ENCODE measurements at regions not wholly inside any gene's neighbourhood (a gene's known extent, or its start where the extent isn't known, plus 50 kb on each side); places are given as distances from the start of the nearest gene placed in this dataset.

DNA sequence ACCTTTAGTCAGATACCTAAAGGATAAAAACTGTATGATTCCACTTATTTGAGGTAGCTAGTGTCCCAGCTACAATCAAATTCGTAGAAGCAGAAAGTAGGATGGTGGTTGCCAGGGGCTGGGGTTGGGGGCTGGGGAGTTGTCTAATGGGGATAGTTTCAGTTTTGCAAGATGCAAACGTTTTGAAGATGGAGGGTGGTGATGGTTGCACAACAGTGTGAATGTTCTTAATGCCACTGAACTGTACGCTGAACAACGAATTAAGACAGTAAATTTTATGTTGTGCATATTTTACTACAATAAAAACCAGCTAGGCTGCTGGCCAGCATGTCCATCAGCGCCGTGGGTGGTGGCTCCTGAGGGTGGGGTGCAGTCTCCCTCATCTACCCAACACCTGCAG is 137.8 kb downstream of the GADD45G start (continued):
- TF ChIP-seq, protein P1, sequence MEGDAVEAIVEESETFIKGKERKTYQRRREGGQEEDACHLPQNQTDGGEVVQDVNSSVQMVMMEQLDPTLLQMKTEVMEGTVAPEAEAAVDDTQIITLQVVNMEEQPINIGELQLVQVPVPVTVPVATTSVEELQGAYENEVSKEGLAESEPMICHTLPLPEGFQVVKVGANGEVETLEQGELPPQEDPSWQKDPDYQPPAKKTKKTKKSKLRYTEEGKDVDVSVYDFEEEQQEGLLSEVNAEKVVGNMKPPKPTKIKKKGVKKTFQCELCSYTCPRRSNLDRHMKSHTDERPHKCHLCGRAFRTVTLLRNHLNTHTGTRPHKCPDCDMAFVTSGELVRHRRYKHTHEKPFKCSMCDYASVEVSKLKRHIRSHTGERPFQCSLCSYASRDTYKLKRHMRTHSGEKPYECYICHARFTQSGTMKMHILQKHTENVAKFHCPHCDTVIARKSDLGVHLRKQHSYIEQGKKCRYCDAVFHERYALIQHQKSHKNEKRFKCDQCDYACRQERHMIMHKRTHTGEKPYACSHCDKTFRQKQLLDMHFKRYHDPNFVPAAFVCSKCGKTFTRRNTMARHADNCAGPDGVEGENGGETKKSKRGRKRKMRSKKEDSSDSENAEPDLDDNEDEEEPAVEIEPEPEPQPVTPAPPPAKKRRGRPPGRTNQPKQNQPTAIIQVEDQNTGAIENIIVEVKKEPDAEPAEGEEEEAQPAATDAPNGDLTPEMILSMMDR (conservative IDR thresholded peaks at IDR 0.05; ENCODE audit: low read depth in 2 of 2) = no peak
- TF ChIP-seq, protein P2, sequence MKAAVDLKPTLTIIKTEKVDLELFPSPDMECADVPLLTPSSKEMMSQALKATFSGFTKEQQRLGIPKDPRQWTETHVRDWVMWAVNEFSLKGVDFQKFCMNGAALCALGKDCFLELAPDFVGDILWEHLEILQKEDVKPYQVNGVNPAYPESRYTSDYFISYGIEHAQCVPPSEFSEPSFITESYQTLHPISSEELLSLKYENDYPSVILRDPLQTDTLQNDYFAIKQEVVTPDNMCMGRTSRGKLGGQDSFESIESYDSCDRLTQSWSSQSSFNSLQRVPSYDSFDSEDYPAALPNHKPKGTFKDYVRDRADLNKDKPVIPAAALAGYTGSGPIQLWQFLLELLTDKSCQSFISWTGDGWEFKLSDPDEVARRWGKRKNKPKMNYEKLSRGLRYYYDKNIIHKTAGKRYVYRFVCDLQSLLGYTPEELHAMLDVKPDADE (IDR thresholded peaks at IDR 0.05) = no peak
- TF ChIP-seq CREB1 (CRISPR knock-in tag; IDR thresholded peaks at IDR 0.05; ENCODE audit: low read depth) = no peak
- no peak for TF ChIP-seq POLR2AphosphoS5 (IDR thresholded peaks at IDR 0.05; ENCODE audit: low read depth)
- TF ChIP-seq ZNF331 (CRISPR knock-in tag; IDR thresholded peaks at IDR 0.05; ENCODE audit: low read depth) = no peak
- TF ChIP-seq EZH2 (IDR thresholded peaks at IDR 0.05; ENCODE audit: low read depth, unreplicated experiment) = no peak

DNA sequence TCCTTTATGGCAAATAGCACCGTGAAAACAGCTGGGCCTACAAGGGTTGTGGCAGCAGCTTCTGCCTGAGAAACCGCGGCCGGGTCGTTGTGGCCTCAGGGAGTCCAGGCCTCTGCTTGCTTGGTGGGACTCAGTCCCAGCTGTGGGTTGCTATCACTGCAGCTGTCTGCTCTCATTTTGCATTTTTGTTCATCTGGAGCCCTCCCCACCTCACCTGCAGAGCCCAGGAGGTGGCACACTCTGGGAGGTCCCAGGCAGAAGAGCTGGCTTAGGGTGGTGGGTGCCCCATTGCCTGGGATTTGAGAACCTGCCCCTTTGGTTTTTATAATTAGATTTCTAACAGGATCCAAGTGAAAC is 138.4 kb downstream of the GADD45G start:
- Mint-ChIP-seq H3K4me1 (peaks cover 17% of the 10 kb centered on the region), H3K27me3 (ENCODE audit: insufficient read depth, low read depth, poor library complexity) (peaks cover 9% of the 10 kb centered on the region), H3K4me3 (no peak overlapping the region), H3K27ac (no peak overlapping the region), H3K9me3 (no peaks in the 10 kb centered on the region), H3K36me3 (ENCODE audit: low read depth) (no peaks in the 10 kb centered on the region)
- H3K36me3 ChIP-seq (ENCODE audit: insufficient read depth) = no peaks in the 10 kb centered on the region
- no peak overlapping the region for H3K4me3 ChIP-seq
- no peaks in the 10 kb centered on the region for H3K27me3 ChIP-seq (ENCODE audit: insufficient read depth)
- DNase-seq (ENCODE audit: low spot score) (no peak), ATAC-seq (no peak)
- no peak overlapping the region for H3K27ac ChIP-seq (ENCODE audit: low read depth)
- H2AFZ ChIP-seq = peak overlapping the region; percentile 47; the same call in 1 of the 2 replicates
- H3F3A ChIP-seq (replicated peaks; ENCODE audit: low read depth) = 0 out of 2 replicates have a peak, but pooled peaks cover under 1% of the 10 kb centered on the region
- no peaks in the 10 kb centered on the region for H3K4me1 ChIP-seq (ENCODE audit: insufficient read depth)
- no peaks in the 10 kb centered on the region for H3K9me2 ChIP-seq (ENCODE audit: insufficient read depth)
- no peak overlapping the region for H3K4me2 ChIP-seq
- no peaks in the 10 kb centered on the region for H4K20me1 ChIP-seq (replicated peaks; ENCODE audit: insufficient read depth)
- no peaks in the 10 kb centered on the region for H3K79me2 ChIP-seq (replicated peaks; ENCODE audit: insufficient read depth)
- no peak for TF ChIP-seq ZNF331 (CRISPR knock-in tag; IDR thresholded peaks at IDR 0.05; ENCODE audit: low read depth)
- TF ChIP-seq EZH2 (IDR thresholded peaks at IDR 0.05; ENCODE audit: low read depth, unreplicated experiment) = no peak
- no peak for TF ChIP-seq JUNB (IDR thresholded peaks at IDR 0.05; ENCODE audit: unreplicated experiment)
- TF ChIP-seq, protein P2 (IDR thresholded peaks at IDR 0.05) = no peak
- TF ChIP-seq ZNF114 (CRISPR knock-in tag; IDR thresholded peaks at IDR 0.05) = no peak
- TF ChIP-seq, protein P3, sequence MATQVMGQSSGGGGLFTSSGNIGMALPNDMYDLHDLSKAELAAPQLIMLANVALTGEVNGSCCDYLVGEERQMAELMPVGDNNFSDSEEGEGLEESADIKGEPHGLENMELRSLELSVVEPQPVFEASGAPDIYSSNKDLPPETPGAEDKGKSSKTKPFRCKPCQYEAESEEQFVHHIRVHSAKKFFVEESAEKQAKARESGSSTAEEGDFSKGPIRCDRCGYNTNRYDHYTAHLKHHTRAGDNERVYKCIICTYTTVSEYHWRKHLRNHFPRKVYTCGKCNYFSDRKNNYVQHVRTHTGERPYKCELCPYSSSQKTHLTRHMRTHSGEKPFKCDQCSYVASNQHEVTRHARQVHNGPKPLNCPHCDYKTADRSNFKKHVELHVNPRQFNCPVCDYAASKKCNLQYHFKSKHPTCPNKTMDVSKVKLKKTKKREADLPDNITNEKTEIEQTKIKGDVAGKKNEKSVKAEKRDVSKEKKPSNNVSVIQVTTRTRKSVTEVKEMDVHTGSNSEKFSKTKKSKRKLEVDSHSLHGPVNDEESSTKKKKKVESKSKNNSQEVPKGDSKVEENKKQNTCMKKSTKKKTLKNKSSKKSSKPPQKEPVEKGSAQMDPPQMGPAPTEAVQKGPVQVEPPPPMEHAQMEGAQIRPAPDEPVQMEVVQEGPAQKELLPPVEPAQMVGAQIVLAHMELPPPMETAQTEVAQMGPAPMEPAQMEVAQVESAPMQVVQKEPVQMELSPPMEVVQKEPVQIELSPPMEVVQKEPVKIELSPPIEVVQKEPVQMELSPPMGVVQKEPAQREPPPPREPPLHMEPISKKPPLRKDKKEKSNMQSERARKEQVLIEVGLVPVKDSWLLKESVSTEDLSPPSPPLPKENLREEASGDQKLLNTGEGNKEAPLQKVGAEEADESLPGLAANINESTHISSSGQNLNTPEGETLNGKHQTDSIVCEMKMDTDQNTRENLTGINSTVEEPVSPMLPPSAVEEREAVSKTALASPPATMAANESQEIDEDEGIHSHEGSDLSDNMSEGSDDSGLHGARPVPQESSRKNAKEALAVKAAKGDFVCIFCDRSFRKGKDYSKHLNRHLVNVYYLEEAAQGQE (IDR thresholded peaks at IDR 0.05; ENCODE audit: unreplicated experiment) = no peak
- TF ChIP-seq, protein P1 (conservative IDR thresholded peaks at IDR 0.05; ENCODE audit: low read depth in 2 of 2) = no peak

All from GM23338 (cell line).